ENCODE measurements at regions not wholly inside any gene's neighbourhood (a gene's known extent, or its start where the extent isn't known, plus 50 kb on each side); places are given as distances from the start of the nearest gene placed in this dataset.

- TF ChIP-seq CTCF (IDR thresholded peaks at IDR 0.05; ENCODE audit: insufficient read depth, low read depth, low read length) (no peak), EZH2 (IDR thresholded peaks at IDR 0.05; ENCODE audit: insufficient read depth, low read length) (no peak)
Measured at GRCh38 chrX:65925592-65925991, 114.3 kb downstream of the VSIG4 start.
